ENCODE measurements at regions not wholly inside any gene's neighbourhood (a gene's known extent, or its start where the extent isn't known, plus 50 kb on each side); places are given as distances from the start of the nearest gene placed in this dataset.

GRCh38 chr16:56140645-56141044, 50.6 kb upstream of the GNAO1 start:
- DNase-seq = no peak

- no peak for DNase-seq
Measured at GRCh38 chr16:56137269-56137668, 54.0 kb upstream of the GNAO1 start.

DNA sequence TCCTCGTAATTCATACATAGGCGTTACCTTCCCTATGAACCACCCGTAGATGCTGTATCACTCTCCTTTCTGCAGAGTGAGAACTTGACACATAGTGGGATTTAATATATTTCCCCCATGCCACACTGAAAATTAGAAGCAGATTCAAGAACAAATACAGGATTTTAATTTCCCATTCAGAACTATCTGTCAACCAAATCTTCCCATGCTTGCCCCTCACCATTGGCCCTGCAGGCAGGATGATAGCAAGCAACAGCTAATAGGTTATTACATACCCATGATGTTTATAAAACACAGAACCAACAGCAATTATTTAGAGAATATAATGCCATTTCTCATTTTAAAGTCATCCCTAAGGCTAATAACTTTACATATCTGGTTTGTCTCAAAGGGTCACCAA, 55.0 kb upstream of the GNAO1 start:
- DNase-seq = no peak

GRCh38 chr16:56134790-56135189, 56.5 kb upstream of the GNAO1 start:
- no peak for DNase-seq

- DNase-seq = no peak
Measured at GRCh38 chr16:56125922-56126321, 65.4 kb upstream of the GNAO1 start.

DNA sequence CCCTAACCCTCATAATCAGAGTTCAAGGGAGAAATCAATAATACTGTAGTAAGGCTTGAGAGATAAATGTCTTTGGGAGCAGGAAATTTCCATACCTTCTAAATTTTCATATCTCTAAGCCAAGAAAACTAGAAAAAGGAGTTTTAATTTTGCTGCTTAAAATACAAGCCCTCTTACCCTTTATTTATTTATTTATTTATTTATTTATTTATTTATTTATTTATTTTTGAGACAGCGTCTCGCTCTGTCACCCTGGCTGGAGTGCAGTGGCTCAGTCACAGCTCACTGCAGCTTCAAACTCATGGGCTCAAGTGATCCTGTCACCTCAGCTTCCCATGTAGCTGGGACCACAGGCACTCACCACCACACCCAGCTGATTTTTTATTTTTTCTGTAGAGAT, 69.0 kb upstream of the GNAO1 start:
- DNase-seq = no peak

- no peak for DNase-seq
Measured at GRCh38 chr16:56121156-56121500, 70.2 kb upstream of the GNAO1 start.

DNA sequence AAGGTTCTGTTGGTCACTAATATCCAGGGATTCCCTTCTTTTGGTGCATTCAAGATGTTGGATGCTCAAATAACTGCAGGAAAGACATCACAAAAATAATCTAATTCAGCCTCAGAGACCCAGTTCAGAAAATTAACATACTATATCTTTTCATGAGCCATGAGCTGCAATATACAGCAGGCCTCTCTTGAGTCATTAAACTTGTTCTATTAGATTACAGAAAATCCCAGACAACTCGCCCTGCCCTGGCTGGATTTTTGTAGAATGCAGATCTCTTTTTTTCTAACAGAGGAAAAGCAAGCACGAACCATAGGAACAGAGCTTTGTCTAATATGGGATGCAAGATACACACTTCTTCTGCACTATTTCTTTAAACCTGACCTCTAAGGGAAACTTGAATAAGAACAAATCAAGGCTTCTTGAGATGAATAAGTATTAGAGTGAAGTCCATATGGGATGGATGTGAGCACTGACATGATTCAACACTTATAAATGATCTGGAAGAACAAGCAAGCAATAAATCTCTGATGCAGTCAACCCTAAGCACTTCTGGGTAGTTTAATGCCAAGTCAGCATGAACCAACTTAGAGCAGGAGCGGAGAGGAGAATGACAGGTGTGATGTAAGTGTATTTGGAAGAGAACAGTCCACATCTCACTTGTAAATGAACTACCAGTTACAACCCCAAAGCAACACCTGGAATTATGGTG, 70.7 kb upstream of the GNAO1 start:
- DNase-seq = no peak

GRCh38 chr16:56119133-56119532, 72.2 kb upstream of the GNAO1 start:
- DNase-seq = no peak

DNA sequence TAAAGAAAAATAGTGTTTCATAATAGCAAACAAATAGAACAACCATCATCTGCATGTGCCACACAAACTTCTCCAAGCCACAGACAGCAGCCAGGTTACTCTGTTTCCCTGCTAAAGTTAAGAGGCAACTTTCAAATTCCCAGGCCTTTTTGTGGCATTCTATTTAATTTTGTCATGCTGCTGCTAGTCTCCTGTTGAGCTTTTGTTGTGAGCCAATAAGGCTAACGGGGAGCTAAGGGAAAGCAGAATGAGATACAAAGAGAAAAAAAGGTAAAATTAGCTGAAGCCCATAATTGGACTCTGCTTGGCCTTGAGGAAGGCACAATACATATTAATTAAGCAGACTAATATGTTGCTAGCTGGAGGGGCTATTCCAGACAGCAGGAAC, 74.7 kb upstream of the GNAO1 start:
- DNase-seq = no peak

- DNase-seq = no peak
Measured at GRCh38 chr16:56115817-56116576, 75.3 kb upstream of the GNAO1 start.

DNA sequence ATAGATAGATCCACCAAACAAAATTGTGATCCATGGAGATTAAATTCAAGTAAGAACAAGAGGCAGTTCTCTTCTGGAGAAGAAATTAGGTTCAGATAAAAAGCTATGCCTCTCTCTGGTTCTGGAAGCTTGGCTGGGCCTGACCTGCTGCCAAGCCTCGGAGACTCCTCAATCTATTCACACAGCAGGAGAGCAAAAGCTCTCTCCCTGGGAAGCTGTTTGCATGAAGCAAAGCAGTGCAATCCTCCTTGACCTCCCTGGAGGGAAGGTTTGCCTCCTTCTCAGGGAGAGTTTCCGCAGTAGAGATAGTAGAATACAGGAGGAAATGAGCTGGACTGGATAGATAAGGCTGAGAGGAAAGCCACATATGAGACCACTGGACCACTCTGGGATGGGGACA, 78.1 kb upstream of the GNAO1 start:
- DNase-seq = no peak

- DNase-seq = no peak
Measured at GRCh38 chr16:56111100-56111499, 80.2 kb upstream of the GNAO1 start.

DNA sequence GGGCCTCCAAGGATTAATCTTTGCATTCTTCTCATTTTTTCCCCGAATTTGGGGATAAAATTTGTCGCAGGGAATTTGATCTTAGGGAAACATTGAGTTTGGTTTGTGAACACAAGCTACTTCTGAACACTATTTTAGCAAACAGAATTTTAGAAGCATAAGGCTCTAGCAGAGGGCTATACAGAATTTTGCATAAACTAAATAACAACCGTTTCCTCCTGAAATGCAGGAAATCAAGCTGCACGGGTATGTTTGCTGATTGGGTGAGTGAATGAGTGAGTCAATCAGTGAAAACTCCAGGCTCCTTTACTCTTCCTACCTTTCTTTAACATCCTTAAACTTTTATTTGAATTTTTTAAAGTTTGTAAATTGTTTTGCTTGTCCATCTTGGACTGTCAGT, 81.3 kb upstream of the GNAO1 start:
- no peak for DNase-seq

DNA sequence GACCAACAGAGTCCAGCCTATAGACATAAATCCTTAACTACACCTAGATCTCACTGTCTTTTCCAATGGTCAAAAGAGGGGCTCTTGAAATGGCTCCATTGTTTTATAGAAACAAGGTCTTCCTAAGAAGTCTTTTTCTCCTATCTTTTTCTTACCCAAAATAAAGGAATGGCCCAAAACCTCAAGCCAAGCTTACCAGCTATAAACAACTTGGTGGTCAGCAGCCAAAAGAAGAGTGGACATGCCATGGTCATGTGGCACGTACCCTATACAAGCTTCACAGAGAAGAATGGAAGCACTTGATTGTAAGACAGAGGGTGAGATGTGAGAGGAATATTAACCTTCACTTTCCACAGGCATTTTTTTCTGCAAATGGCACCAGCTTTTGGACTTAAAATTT, 82.1 kb upstream of the GNAO1 start:
- DNase-seq = no peak

- peak; percentile 4 for DNase-seq
Measured at GRCh38 chr16:56108724-56109123, 82.6 kb upstream of the GNAO1 start.

- DNase-seq = no peak
Measured at GRCh38 chr16:56108056-56108471, 83.2 kb upstream of the GNAO1 start.

DNA sequence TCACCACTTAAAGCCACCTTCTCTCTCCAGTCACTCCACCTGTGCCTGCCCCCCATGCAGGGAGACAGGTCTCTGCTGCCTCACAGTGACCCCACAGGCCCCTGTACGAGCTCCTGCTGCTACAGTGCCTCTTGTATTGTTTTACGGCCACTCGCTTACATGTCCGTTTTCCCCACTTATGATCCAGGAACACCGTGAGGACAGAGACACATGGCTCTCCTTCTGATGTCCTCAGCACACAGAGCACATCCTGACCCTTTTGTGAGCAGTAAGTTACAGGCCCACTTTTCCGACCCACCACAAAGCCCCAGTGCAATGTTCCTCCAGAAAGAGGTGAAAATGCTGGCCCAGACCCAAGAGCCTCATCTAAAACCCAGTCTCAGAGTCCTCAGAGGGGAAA, 84.8 kb upstream of the GNAO1 start:
- DNase-seq = no peak

- no peak for DNase-seq
Measured at GRCh38 chr16:56102906-56103305, 88.4 kb upstream of the GNAO1 start.

DNA sequence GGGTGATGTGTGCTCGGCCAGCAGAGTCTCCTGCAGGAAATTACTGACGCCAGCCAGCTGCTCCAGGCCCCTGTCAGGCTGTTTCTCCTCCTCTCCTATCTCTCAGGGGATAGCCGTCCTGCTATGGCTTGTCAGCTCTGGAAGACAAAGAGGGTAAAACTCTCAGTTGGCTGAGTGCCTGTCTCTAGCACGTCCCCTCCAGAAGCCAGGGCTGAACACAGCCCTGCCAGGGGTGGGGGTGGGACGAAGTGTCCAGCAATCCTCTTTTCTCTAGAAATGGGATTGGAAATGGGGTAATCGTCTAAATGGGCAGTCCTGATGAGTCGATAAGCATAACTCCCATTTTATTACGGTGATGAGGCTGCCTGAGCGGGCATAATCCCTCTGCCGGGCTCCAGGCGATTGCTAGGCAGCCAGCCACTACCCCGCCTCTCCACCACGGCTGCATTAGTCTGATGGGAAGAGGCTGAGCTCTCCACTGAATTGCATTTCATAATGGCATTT, 89.1 kb upstream of the GNAO1 start:
- DNase-seq = no peak

DNA sequence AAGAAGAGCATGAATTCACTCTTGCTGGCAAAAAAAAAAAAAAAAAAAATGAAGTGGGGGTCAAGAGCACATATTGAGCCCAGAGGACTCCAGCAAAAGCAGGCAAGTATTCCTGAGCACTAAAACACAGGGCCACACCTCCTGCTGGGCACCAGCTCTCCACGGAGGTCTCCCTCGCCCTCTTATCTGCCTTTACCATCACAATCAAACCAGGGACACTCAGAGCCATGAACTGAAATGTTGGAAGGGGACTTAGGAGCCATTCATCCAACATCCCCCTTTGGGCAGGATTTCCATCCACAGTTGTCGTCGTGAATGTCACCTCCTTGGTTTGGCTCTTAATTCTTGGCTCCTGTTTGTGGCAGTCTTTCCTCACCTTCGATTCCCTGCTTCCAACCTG, 89.8 kb upstream of the GNAO1 start:
- DNase-seq = no peak

GRCh38 chr16:56097306-56097705, 94.0 kb upstream of the GNAO1 start:
- no peak for DNase-seq

- DNase-seq = no peak
Measured at GRCh38 chr16:56094231-56094630, 97.1 kb upstream of the GNAO1 start.

DNA sequence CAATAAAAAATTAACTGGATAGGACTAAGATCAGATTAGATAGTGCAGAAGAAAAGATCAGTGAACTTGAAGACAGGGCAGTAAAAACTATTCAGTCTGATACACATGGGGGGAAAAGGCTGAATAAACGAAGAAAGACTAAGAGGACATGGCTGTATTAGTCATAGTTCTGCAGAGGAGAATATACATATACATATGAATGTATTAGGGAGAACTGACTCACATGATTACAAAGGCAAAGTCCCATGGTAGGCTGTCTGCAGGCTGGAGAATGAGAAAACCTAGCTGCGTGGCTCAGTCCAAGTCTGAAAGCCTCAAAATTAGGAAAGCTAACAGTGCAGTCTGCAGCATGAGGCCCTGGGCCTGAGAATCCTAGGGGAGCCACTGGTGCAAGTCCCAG, 98.2 kb upstream of the GNAO1 start:
- DNase-seq = no peak

GRCh38 chr16:56090076-56090475, 101.2 kb upstream of the GNAO1 start:
- no peak for DNase-seq
